Astrocyte of the spinal cord (primary cell): ENCODE measurements at regions not wholly inside any gene's neighbourhood (a gene's known extent, or its start where the extent isn't known, plus 50 kb on each side); places are given as distances from the start of the nearest gene placed in this dataset.

ENCODE experiments used
- DNase-seq: peaks from one replicate; pipeline ENCODE4 v3.0.0; 2011; ENCODE audit warnings: low read depth, low spot score
- H3K4me3 ChIP-seq: 2 replicates; pipeline ENCODE4 v1.5.1; 2011; ENCODE audit warnings: low read depth, mild to moderate bottlenecking, low read length, moderate library complexity
- in situ Hi-C: cut with HindIII; loops from 2 replicates; pipeline ENCODE4 v1.10.0; 2017; ENCODE audit warnings: low sequenced_read_pairs
- TF ChIP-seq, protein P1 (sequence below): IDR thresholded peaks from 2 replicates; pipeline ENCODE4 v1.5.1; 2012; ENCODE audit warnings: low read depth, mild to moderate bottlenecking, low read length, inconsistent platforms

DNA sequence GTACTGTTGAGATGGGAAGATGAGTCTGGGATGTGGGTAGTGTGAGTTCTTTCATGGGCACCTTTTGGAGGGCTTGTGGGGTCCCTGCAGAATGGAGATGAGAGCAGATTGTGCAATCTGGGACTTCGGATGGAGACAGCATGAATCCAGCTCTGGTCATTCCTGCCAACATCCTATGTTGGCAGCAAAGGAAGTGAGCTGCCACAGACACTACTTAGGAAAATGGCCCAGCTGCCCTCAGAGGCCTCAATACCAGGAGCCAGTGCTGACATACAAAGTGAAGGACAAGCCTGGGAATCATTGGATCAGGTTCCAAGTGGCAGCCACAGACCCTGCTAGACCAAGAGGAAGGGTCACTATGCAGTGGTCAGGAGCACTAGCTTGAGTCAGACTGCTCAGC lies 402.8 kb downstream of the CDK5RAP2 start:
- DNase-seq = no peak
- H3K4me3 ChIP-seq = no peak overlapping the region
- in situ Hi-C loops = no loop called here
- TF ChIP-seq, protein P1, sequence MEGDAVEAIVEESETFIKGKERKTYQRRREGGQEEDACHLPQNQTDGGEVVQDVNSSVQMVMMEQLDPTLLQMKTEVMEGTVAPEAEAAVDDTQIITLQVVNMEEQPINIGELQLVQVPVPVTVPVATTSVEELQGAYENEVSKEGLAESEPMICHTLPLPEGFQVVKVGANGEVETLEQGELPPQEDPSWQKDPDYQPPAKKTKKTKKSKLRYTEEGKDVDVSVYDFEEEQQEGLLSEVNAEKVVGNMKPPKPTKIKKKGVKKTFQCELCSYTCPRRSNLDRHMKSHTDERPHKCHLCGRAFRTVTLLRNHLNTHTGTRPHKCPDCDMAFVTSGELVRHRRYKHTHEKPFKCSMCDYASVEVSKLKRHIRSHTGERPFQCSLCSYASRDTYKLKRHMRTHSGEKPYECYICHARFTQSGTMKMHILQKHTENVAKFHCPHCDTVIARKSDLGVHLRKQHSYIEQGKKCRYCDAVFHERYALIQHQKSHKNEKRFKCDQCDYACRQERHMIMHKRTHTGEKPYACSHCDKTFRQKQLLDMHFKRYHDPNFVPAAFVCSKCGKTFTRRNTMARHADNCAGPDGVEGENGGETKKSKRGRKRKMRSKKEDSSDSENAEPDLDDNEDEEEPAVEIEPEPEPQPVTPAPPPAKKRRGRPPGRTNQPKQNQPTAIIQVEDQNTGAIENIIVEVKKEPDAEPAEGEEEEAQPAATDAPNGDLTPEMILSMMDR = no peak

DNA sequence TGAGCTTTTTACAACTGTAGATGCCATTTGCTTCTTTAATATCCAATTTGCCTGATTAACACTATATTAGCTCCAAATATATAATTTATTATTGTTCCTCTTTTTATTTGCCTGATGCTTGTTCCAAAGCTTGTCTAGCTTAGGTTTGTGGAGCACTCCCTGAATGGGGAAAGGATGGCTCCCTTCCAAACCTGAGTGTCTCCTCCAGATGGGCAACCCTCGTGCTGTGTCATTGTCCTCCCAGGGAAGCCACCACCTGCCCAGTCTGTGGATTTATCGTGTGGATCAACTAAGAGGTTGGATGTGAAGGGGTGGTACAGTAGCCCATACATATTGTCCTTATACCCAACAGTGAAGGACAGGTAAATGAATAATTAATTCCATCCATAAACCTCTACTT lies 404.9 kb downstream of the CDK5RAP2 start:
- in situ Hi-C loops = no loop called here
- DNase-seq = no peak
- TF ChIP-seq, protein P1 = no peak
- H3K4me3 ChIP-seq = no peak overlapping the region

DNA sequence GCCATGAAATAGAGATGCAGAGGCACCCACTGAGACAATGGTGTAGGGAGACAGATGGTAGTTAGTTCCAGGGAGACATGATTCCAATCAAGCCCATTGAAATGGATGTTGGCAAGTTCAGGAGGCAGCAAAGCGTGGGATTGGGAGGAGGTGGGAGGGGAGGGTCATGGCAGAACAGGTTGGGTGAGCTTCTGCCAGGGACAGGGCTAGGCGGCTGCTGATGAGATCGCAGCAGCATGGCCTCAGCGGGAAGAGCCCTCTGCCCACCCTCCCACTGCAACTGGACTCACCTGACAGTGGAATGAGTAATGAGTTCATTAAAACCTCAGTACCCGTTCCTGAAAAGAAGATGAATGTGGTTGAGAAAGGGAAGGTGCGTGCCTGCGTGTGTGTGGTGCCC lies 418.2 kb downstream of the CDK5RAP2 start:
- no peak overlapping the region for H3K4me3 ChIP-seq
- in situ Hi-C loops = no loop called here
- TF ChIP-seq, protein P1 = no peak
- no peak for DNase-seq

DNA sequence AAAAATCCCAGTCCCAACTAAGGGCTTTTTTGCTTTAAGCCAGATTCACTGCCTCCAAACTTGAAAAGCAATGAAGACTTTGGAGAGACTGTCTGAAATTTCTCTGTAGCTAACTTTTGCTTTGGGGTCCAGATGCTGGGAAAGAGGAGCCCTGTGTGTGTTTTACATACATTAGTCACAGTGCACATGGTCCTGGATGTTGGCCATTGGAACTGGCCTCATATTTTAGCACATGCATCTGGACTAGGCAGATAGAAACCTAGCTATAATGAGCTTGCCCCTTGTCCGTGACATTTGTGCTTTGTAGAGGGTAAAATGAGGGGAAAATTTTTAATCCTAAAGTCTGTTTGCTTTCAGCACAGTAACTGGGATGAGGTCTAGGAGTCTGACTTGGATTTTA lies 421.7 kb downstream of the CDK5RAP2 start:
- no peak overlapping the region for H3K4me3 ChIP-seq
- no peak for DNase-seq
- in situ Hi-C loops = no loop called here
- TF ChIP-seq, protein P1 = no peak

DNA sequence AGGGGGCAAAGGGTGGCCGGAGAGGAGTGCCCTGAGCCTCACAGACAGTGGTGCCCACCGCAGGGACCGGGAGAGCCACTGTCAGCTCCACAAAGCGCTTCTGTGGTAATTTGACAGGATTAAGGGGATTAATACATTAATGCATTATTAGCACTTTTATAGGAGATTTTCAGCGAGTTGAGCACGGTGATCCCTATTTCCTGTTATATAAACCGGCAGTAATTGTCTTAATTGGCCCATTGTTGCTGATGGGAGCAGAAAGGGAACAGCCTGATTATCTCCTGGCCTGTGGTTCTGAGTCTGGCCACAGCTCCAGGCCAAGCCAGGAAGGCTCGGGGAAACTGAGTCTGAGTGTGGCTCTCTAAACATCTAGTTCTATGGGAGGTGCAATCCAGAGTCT lies 423.6 kb downstream of the CDK5RAP2 start:
- no peak for DNase-seq
- H3K4me3 ChIP-seq = no peak overlapping the region
- TF ChIP-seq, protein P1 = no peak
- in situ Hi-C loops = no loop called here

DNA sequence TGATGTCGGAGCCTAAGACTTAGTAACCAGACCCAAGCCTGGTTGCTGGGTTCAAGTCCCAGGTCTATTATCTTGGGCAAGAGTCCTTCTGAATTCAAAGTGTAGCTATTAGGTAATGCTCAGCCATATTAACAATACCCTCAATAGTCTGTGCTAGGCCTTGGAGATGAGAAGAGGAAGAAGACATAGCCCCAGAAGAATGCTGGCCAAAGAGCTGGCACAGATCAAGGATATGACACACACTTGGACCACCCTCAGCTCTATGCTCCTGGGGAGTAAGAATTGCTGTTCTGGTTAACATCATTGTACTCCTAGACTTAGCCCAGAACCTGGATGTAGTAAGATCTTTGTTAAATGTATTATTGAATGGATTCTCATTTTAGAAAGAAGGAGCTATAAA lies 426.7 kb downstream of the CDK5RAP2 start:
- no peak for DNase-seq

More for the DNA sequence above, 426.7 kb downstream of the CDK5RAP2 start:
- in situ Hi-C loops = no loop called here
- TF ChIP-seq, protein P1 = no peak
- no peak overlapping the region for H3K4me3 ChIP-seq
